Cardiac muscle cell (in vitro differentiated cells and primary cell): ENCODE measurements at regions not wholly inside any gene's neighbourhood (a gene's known extent, or its start where the extent isn't known, plus 50 kb on each side); places are given as distances from the start of the nearest gene placed in this dataset.

ENCODE experiments used
- DNase-seq, 2 donors: peaks; one replicate each; pipeline versions ENCODE4 v3.0.0 to v3.0.0-alpha.2; 2010 to 2017; ENCODE audit warnings: low read depth in 1 of 2, low spot score in 1 of 2
- H3K27ac ChIP-seq: fragments of 200-600 bp; sonication (generic); 2 replicates; pipeline ENCODE4 v1.5.1; 2016
- H3K27me3 ChIP-seq: fragments of 200-600 bp; sonication (generic); 2 replicates; pipeline ENCODE4 v1.6.0; 2016; ENCODE audit warnings: control low read depth
- H3K36me3 ChIP-seq: fragments of 200-600 bp; sonication (generic); 2 replicates; pipeline ENCODE4 v1.5.1; 2016; ENCODE audit warnings: control low read depth
- H3K4me1 ChIP-seq: fragments of 200-600 bp; sonication (generic); 2 replicates; pipeline ENCODE4 v1.8.1; 2017; ENCODE audit warnings: low read depth, mild to moderate bottlenecking, mixed run types
- H3K4me3 ChIP-seq: fragments of 200-600 bp; sonication (generic); 2 replicates; pipeline ENCODE4 v1.5.1; 2016; ENCODE audit warnings: mild to moderate bottlenecking
- H3K9me3 ChIP-seq: fragments of 200-600 bp; sonication (generic); 2 replicates; pipeline ENCODE4 v1.5.1; 2017; ENCODE audit warnings: low read depth, mild to moderate bottlenecking, control low read depth
- TF ChIP-seq, protein P1 (sequence below): IDR thresholded peaks from 2 replicates; pipeline ENCODE4 v1.5.1; 2012; ENCODE audit warnings: low read depth, mild to moderate bottlenecking, low read length

GRCh38 chr6:140985679-140986275 lies 1146.9 kb upstream of the GJE1 start:
- TF ChIP-seq, protein P1, sequence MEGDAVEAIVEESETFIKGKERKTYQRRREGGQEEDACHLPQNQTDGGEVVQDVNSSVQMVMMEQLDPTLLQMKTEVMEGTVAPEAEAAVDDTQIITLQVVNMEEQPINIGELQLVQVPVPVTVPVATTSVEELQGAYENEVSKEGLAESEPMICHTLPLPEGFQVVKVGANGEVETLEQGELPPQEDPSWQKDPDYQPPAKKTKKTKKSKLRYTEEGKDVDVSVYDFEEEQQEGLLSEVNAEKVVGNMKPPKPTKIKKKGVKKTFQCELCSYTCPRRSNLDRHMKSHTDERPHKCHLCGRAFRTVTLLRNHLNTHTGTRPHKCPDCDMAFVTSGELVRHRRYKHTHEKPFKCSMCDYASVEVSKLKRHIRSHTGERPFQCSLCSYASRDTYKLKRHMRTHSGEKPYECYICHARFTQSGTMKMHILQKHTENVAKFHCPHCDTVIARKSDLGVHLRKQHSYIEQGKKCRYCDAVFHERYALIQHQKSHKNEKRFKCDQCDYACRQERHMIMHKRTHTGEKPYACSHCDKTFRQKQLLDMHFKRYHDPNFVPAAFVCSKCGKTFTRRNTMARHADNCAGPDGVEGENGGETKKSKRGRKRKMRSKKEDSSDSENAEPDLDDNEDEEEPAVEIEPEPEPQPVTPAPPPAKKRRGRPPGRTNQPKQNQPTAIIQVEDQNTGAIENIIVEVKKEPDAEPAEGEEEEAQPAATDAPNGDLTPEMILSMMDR: no peak
- H3K4me1 ChIP-seq: no peaks in the 10 kb centered on the region
- no peak for DNase-seq
- no peaks in the 10 kb centered on the region for H3K27me3 ChIP-seq
- no peaks in the 10 kb centered on the region for H3K9me3 ChIP-seq
- no peak overlapping the region for H3K4me3 ChIP-seq
- H3K27ac ChIP-seq: no peak overlapping the region
- H3K36me3 ChIP-seq: no peaks in the 10 kb centered on the region

DNA sequence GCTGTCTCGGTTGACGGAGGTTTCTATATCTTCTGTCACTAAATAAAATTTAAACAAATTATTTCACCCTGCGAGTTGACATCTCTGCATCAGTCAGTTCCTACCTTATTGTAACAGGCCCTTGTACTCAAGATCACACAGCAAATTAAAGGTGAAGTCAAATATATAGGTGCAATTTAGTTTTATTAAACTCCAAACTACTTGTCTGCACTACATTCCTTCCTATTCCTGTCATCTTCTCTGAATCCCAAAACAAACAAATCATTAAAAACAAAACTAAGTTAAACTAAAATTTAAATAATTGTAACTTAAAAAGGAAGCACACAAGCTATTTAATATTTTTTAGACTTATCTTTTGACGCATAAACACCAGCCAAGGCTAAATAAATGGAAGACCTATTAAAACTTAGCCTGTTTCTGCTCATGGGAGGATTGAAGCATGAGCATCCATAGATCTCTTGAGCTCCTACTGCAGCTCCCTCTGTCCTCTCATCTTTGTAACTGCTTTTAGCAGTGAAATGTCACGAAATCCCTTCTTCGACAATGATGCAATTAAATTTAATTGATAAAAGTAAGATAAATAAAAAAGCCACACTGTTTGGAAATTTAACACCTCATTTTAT lies 1152.3 kb upstream of the GJE1 start:
- Histone ChIP-seq H3K27me3 (no peaks in the 10 kb centered on the region), H3K4me1 (peaks cover 8% of the 10 kb centered on the region), H3K9me3 (no peaks in the 10 kb centered on the region), H3K4me3 (no peak overlapping the region), H3K27ac (no peak overlapping the region), H3K36me3 (no peaks in the 10 kb centered on the region)
- TF ChIP-seq, protein P1: peak; percentile 7
- DNase-seq: peak in 1 of 2 donors; percentile 27

DNA sequence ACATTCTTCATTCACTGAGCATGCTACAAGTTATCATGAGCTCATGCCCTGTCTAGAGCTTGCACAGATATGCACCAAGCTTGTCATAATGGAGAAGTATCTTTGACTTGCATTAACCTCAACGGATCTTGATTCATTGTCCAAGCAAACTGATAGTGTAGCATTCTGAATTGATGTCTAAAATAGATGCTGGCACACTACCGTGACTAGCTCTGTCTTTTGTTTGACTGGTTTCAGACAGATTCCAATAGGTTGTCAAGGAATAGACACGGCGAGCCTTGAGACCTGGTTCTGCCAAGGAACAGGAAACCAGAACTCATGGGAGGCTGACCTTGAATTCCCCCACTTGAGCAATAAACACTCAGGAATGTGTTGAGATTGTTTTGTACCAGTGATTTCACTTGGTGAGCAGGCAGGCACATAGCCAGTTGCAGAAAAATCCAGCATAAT lies 1153.1 kb upstream of the GJE1 start:
- peaks cover 8% of the 10 kb centered on the region for H3K4me1 ChIP-seq
- TF ChIP-seq, protein P1: no peak
- DNase-seq: peak; percentile 32 to 95
- no peaks in the 10 kb centered on the region for H3K36me3 ChIP-seq
- no peak overlapping the region for H3K4me3 ChIP-seq
- H3K9me3 ChIP-seq: no peaks in the 10 kb centered on the region
- H3K27me3 ChIP-seq: no peaks in the 10 kb centered on the region
- no peak overlapping the region for H3K27ac ChIP-seq

DNA sequence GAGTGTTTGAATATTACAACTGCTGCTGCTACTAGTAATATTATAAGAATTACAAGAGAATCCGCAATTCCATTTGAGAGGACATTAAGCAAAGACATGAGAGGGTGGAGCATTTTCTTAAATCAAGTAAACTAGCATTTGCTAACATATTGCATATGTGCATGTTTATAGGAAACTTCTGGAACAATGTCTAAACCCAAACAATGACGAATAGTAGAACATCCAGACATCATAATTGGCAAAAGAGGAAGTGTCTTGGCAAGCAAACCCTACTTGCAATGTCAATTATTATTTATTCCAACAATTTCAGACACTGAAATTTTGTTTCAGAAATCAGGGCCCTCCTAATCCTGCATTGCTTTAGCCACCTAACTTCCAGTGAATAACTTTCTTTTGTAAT lies 1155.3 kb upstream of the GJE1 start:
- Histone ChIP-seq H3K27ac (no peak overlapping the region), H3K4me3 (no peak overlapping the region), H3K9me3 (no peaks in the 10 kb centered on the region), H3K27me3 (no peaks in the 10 kb centered on the region), H3K4me1 (peaks cover 8% of the 10 kb centered on the region), H3K36me3 (no peaks in the 10 kb centered on the region)
- peak in 1 of 2 donors; percentile 51 for DNase-seq
- TF ChIP-seq, protein P1: no peak

DNA sequence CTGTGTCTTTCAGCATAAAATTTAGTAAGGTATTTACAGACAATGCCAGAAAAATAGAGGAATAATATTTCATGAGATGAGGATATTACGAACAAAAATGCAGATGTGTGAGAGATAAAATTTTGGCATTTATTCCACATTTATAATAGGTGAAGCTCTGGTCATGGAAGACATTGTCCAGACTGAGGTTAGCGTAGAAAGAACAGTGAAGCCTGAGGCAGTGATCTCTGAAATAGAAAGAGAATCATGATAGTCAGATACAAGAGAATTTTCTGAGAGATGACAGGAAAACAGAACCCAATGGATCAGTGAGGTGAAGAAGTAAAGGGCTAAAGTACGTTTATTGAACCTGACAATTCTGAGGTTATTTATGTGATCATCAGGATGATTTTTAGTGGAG lies 1155.9 kb upstream of the GJE1 start:
- no peak overlapping the region for H3K4me3 ChIP-seq
- peaks cover 8% of the 10 kb centered on the region for H3K4me1 ChIP-seq
- no peak overlapping the region for H3K27ac ChIP-seq
- no peak for DNase-seq
- H3K36me3 ChIP-seq: no peaks in the 10 kb centered on the region
- H3K27me3 ChIP-seq: no peaks in the 10 kb centered on the region
- TF ChIP-seq, protein P1: no peak
- no peaks in the 10 kb centered on the region for H3K9me3 ChIP-seq
